Thyroid gland (tissue), 4 donors: ENCODE measurements at regions not wholly inside any gene's neighbourhood (a gene's known extent, or its start where the extent isn't known, plus 50 kb on each side); places are given as distances from the start of the nearest gene placed in this dataset.

Experiments used
- DNase-seq, 2 donors: peaks; one replicate each; pipeline ENCODE4 v3.0.0-alpha.2; 2019
- H3K27ac ChIP-seq, 3 donors: fragments of 200-600 bp; sonication (generic); 1 replicate in 2 of 3; 2 replicates in 1 of 3; pipeline ENCODE4 v1.5.1; 2016 to 2019; ENCODE audit warnings: mild to moderate bottlenecking in 1 of 3, moderate library complexity in 1 of 3
- H3K27me3 ChIP-seq: fragments of 200-600 bp; sonication (generic); one replicate; pipeline ENCODE4 v1.5.1; 2019
- H3K36me3 ChIP-seq, 2 donors: fragments of 200-600 bp; sonication (generic); one replicate each; pipeline ENCODE4 v1.5.1; 2016 to 2019
- H3K4me1 ChIP-seq, 2 donors: fragments of 200-600 bp; sonication (generic); one replicate each; pipeline ENCODE4 v1.5.1; 2017 to 2019
- H3K4me3 ChIP-seq, 3 donors: fragments of 200-600 bp; sonication (generic); replicated peaks in 1 of 3; 1 replicate in 2 of 3; 2 replicates in 1 of 3; pipeline ENCODE4 v1.5.1; 2016; ENCODE audit warnings: mild to moderate bottlenecking in 1 of 3
- H3K9me3 ChIP-seq: fragments of 200-600 bp; sonication (generic); one replicate; pipeline ENCODE4 v1.5.1; 2017
- CTCF ChIP-seq, 6 experiments: fragments of 200-600 bp in 3 of 6; fragments of 450-650 bp in 3 of 6; sonication (generic) in 3 of 6; IDR thresholded peaks; one replicate each; pipeline ENCODE4 v1.5.1; 2016 to 2019; ENCODE audit warnings: antibody characterized with exemption in 6 of 6, mild to moderate bottlenecking in 2 of 6, inconsistent platforms in 1 of 6, moderate library complexity in 1 of 6
- POLR2A ChIP-seq, 2 donors: fragments of 450-650 bp; IDR thresholded peaks; one replicate each; pipeline ENCODE4 v1.6.1; 2017; ENCODE audit warnings: antibody characterized with exemption in 2 of 2, mild to moderate bottlenecking in 2 of 2, moderate library complexity in 1 of 2
- WGBS, 2 donors: methylation state at CpG; one replicate each; pipeline ENCODE4 v1.1.5; 2017; 5-methylcytosine and 5-hydroxymethylcytosine counted together
- intact Hi-C: fragments of 100-400 bp; cut with DNase I; formaldehyde crosslinking; loops from one replicate; pipeline ENCODE4 v1.15.1; 2023

- 82 to 83% methylated on average over 2 of the region's 2 CpGs for WGBS, 2 donors
- intact Hi-C loops, result no loop called here
Measured at GRCh38 chr15:47870956-47871625, 153.8 kb downstream of the SEMA6D start.

DNA sequence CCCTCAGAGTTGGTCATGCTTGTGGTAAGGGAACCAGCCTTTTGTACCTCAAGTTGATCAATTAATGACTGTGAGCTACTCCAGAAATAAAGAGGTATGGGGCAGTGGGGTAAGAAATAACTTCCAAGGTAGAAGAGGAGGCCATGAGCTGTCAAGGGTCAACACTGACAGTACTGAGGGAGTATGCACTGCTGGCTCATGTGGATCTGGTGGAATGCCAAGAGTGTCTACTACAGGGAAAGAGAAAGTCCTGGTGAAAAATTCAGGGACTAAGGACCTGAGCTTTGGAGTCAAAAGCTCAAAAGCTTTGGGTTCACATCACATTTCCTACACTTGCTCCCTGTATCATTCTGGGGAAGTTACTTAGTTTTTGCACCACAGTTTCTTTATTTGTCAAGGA, 154.9 kb downstream of the SEMA6D start:
- no peaks in the 10 kb centered on the region for H3K27me3 ChIP-seq
- H3K4me1 ChIP-seq, result no peaks in the 10 kb centered on the region
- no peaks in the 10 kb centered on the region for H3K9me3 ChIP-seq
- H3K36me3 ChIP-seq, result no peaks in the 10 kb centered on the region
- TF ChIP-seq CTCF (IDR thresholded peaks at IDR 0.05), result no peak
- TF ChIP-seq POLR2A (IDR thresholded peaks at IDR 0.05), result no peak
- no peak overlapping the region for H3K27ac ChIP-seq
- intact Hi-C loops, result no loop called here
- no peak overlapping the region for H3K4me3 ChIP-seq
- DNase-seq, result no peak

More at GRCh38 chr15:47870956-47871625, 153.8 kb downstream of the SEMA6D start:
- Histone ChIP-seq H3K27ac (no peak overlapping the region), H3K4me1 (no peaks in the 10 kb centered on the region), H3K4me3 (no peak overlapping the region), H3K27me3 (no peaks in the 10 kb centered on the region), H3K9me3 (no peaks in the 10 kb centered on the region), H3K36me3 (no peaks in the 10 kb centered on the region)
- no peak for DNase-seq
- TF ChIP-seq POLR2A (IDR thresholded peaks at IDR 0.05) (no peak), CTCF (IDR thresholded peaks at IDR 0.05) (no peak)

DNA sequence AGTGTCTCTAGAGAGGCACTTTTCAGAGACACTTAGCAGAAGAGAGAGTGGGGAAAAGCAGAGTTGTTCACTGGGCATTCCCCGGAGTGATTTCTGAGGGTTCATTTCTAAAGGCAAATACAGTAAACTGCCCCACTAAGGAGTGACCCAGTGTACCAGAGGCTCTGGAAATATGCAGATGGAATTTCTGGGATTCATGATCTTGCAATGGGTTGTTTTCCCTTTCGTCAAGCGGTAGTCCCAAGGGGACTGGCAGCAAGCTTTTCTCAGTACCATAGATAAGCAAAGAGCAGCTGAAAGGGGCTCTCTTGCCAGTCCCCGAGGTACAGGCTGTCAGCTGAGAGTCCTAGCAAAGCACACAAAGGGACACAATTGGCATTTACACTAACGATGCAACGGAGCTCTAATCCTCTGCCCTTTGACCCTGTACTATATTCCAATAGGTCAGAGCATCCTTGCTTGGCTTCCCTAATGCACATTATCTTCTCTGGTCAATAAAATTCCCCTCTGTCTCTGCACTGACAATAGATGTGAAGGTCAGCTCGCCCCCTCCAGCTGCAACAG, 155.6 kb downstream of the SEMA6D start:
- no peak overlapping the region for H3K4me3 ChIP-seq
- H3K9me3 ChIP-seq, result no peaks in the 10 kb centered on the region
- no peak for DNase-seq
- intact Hi-C loops, result no loop called here
- H3K4me1 ChIP-seq, result no peaks in the 10 kb centered on the region
- 42 to 58% methylated on average over 7 of the region's 7 CpGs for WGBS, 2 donors
- no peak overlapping the region for H3K27ac ChIP-seq
- TF ChIP-seq POLR2A (IDR thresholded peaks at IDR 0.05) (no peak), CTCF (IDR thresholded peaks at IDR 0.05) (no peak)
- no peaks in the 10 kb centered on the region for H3K36me3 ChIP-seq
- no peaks in the 10 kb centered on the region for H3K27me3 ChIP-seq

DNA sequence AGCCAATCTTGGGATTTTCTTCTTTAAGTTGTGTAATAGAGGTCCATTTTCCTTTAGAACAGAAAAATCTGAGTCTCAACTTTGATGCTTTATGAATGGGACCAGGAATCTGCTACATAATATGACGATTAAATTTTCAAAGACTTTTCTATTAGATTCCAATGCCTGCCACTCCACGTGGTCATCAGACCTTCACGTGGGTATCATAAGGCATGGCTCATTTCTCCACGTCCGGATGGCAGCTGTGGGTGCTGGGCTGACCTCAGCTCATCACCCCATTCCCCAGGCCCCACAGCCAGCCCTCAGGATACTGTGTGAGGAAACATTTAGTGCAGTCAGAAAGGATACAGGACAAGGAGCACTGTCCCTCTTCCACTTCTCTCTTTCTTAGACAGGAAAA, 159.7 kb downstream of the SEMA6D start:
- H3K27ac ChIP-seq, result no peak overlapping the region
- no peaks in the 10 kb centered on the region for H3K27me3 ChIP-seq
- no peak for DNase-seq
- no peak overlapping the region for H3K4me3 ChIP-seq
- intact Hi-C loops, result no loop called here
- whole genome bisulfite sequencing, 2 donors, result 73 to 81% methylated on average over 5 of the region's 5 CpGs
- H3K4me1 ChIP-seq, result no peaks in the 10 kb centered on the region
- TF ChIP-seq POLR2A (IDR thresholded peaks at IDR 0.05) (no peak), CTCF (IDR thresholded peaks at IDR 0.05) (no peak)
- no peaks in the 10 kb centered on the region for H3K9me3 ChIP-seq
- H3K36me3 ChIP-seq, result no peaks in the 10 kb centered on the region

DNA sequence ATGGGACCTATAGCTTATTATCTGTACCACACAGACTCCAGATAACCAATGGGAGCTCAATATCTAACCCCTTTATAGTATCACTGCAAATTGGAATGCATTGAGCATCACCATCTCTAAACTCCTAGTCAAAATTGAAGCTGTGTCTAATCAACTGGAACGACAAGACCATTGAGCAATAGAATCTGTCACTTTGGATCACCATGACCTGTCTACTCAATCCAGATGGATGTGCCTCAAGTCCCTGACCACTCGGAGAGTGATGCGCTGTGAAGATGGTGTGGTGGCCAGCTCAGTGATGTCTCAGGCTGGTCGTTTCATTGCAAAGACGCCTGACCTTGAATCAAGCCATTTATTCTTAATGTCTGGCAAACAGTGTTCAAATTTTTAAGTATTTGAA, 160.5 kb downstream of the SEMA6D start:
- Histone ChIP-seq H3K9me3 (no peaks in the 10 kb centered on the region), H3K4me1 (no peaks in the 10 kb centered on the region), H3K27ac (no peak overlapping the region), H3K36me3 (no peaks in the 10 kb centered on the region), H3K4me3 (no peak overlapping the region), H3K27me3 (no peaks in the 10 kb centered on the region)
- intact Hi-C loops, result no loop called here
- no peak for DNase-seq
- TF ChIP-seq CTCF (IDR thresholded peaks at IDR 0.05), result no peak
- no peak for TF ChIP-seq POLR2A (IDR thresholded peaks at IDR 0.05)
- WGBS, 2 donors, result 90 to 92% methylated on average over 5 of the region's 5 CpGs
